Natural killer cell (primary cell): ENCODE measurements at regions not wholly inside any gene's neighbourhood (a gene's known extent, or its start where the extent isn't known, plus 50 kb on each side); places are given as distances from the start of the nearest gene placed in this dataset.

ENCODE experiments used
- ATAC-seq, 3 donors: fragments of 150-1000 bp in 2 of 3; fragments of 200-7000 bp in 1 of 3; cut with Tn5 transposase; 1 replicate in 1 of 3; 2 replicates in 2 of 3; pipeline ENCODE4 v1.10.0; 2021; ENCODE audit warnings: mild to moderate bottlenecking in 2 of 3, moderate library complexity in 2 of 3
- DNase-seq, 2 donors: peaks; one replicate each; pipeline versions ENCODE4 v3.0.0 to v3.0.0-alpha.2; 2013 to 2021; ENCODE audit warnings: mixed read lengths in 1 of 2
- H3K27ac ChIP-seq: one replicate; pipeline ENCODE4 v1.5.1; 2013; ENCODE audit warnings: mild to moderate bottlenecking, low read length
- H3K27me3 ChIP-seq: one replicate; pipeline ENCODE4 v1.6.1; 2013; ENCODE audit warnings: low read length; ENCODE audit not compliant: control insufficient read depth, insufficient read depth
- H3K36me3 ChIP-seq: one replicate; pipeline ENCODE4 v1.6.1; 2013; ENCODE audit warnings: low read length; ENCODE audit not compliant: control insufficient read depth, insufficient read depth
- H3K4me1 ChIP-seq: one replicate; pipeline ENCODE4 v1.6.1; 2013; ENCODE audit warnings: low read length; ENCODE audit not compliant: control insufficient read depth, insufficient read depth
- H3K4me3 ChIP-seq: one replicate; pipeline ENCODE4 v1.5.1; 2013; ENCODE audit warnings: low read length
- H3K9me3 ChIP-seq: one replicate; pipeline ENCODE4 v1.6.1; 2013; ENCODE audit warnings: low read length; ENCODE audit not compliant: control insufficient read depth, insufficient read depth
- H3K27ac Mint-ChIP-seq, 2 donors: one replicate each; pipeline ENCODE4 v1.8.0; 2022; ENCODE audit warnings: mild to moderate bottlenecking in 2 of 2, mixed read lengths in 2 of 2, moderate library complexity in 1 of 2
- H3K27me3 Mint-ChIP-seq, 2 donors: one replicate each; pipeline ENCODE4 v1.8.0; 2022; ENCODE audit warnings: low read depth in 2 of 2, mixed read lengths in 2 of 2
- H3K36me3 Mint-ChIP-seq: one replicate; pipeline ENCODE4 v1.8.0; 2022; ENCODE audit warnings: mixed read lengths
- H3K4me1 Mint-ChIP-seq, 2 donors: one replicate each; pipeline ENCODE4 v1.8.0; 2022; ENCODE audit warnings: mixed read lengths in 2 of 2
- H3K4me3 Mint-ChIP-seq: one replicate; pipeline ENCODE4 v1.8.0; 2022; ENCODE audit warnings: mild to moderate bottlenecking, moderate library complexity, mixed read lengths
- H3K9me3 Mint-ChIP-seq, 2 donors: one replicate each; pipeline ENCODE4 v1.8.0; 2022; ENCODE audit warnings: mixed read lengths in 2 of 2
- WGBS: methylation state at CpG from one replicate; pipeline ENCODE4 v1.1.7; 2013; ENCODE audit warnings: missing lambda C conversion rate; ENCODE audit not compliant: insufficient coverage; 5-methylcytosine and 5-hydroxymethylcytosine counted together
- intact Hi-C: fragments of 100-400 bp; cut with micrococcal nuclease; formaldehyde crosslinking; loops from one replicate; pipeline ENCODE4 v1.14.2; 2022
- TF ChIP-seq, protein P1 (sequence below): fragments of 200-600 bp; IDR thresholded peaks from one replicate; pipeline ENCODE4 v1.8.0; 2022; ENCODE audit warnings: antibody characterized with exemption

GRCh38 chr17:36731811-36732210 is 130.4 kb downstream of the MRM1 start:
- peaks cover 24% of the 10 kb centered on the region for H3K4me1 ChIP-seq
- no peaks in the 10 kb centered on the region for H3K36me3 ChIP-seq
- H3K27ac Mint-ChIP-seq, result no peak overlapping the region
- peaks cover 0 to 11% of the 10 kb centered on the region in 2 donors for H3K27me3 Mint-ChIP-seq
- no peak overlapping the region for H3K27ac ChIP-seq
- intact Hi-C loops, result no loop called here
- no peaks in the 10 kb centered on the region for H3K9me3 Mint-ChIP-seq
- H3K9me3 ChIP-seq, result no peaks in the 10 kb centered on the region
- H3K4me3 ChIP-seq, result no peak overlapping the region
- H3K36me3 Mint-ChIP-seq, result no peaks in the 10 kb centered on the region
- no peak overlapping the region for H3K4me3 Mint-ChIP-seq
- H3K27me3 ChIP-seq, result peaks cover 7% of the 10 kb centered on the region
- no peak for DNase-seq
- no peak for ATAC-seq
- WGBS, result 65% methylated on average over 10 of the region's 10 CpGs
- H3K4me1 Mint-ChIP-seq, result peaks cover 20 to 22% of the 10 kb centered on the region in 2 donors
- TF ChIP-seq, protein P1, sequence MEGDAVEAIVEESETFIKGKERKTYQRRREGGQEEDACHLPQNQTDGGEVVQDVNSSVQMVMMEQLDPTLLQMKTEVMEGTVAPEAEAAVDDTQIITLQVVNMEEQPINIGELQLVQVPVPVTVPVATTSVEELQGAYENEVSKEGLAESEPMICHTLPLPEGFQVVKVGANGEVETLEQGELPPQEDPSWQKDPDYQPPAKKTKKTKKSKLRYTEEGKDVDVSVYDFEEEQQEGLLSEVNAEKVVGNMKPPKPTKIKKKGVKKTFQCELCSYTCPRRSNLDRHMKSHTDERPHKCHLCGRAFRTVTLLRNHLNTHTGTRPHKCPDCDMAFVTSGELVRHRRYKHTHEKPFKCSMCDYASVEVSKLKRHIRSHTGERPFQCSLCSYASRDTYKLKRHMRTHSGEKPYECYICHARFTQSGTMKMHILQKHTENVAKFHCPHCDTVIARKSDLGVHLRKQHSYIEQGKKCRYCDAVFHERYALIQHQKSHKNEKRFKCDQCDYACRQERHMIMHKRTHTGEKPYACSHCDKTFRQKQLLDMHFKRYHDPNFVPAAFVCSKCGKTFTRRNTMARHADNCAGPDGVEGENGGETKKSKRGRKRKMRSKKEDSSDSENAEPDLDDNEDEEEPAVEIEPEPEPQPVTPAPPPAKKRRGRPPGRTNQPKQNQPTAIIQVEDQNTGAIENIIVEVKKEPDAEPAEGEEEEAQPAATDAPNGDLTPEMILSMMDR, result no peak

DNA sequence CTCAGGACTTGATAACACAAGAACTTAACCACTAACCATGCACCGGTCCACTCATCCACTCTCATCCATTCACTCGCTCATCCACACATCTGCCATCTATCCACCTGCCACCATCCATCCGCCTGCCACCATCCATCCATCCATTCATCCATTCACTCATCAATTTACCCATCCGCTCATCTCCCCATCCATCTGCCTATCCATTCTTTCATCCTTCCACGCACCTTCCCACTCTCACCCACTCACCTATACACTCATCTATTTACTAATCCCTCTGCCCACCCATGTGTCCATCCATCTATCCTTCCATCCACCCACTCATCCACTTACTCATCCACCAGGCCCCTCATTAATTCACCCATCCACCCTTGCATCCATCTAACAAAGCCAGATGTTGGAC is 131.0 kb downstream of the MRM1 start:
- Mint-ChIP-seq H3K27me3 (peaks cover 0 to 11% of the 10 kb centered on the region in 2 donors), H3K4me1 (peaks cover 16% of the 10 kb centered on the region in 2 donors), H3K4me3 (no peak overlapping the region), H3K9me3 (no peaks in the 10 kb centered on the region), H3K27ac (no peak overlapping the region), H3K36me3 (no peaks in the 10 kb centered on the region)
- no peak overlapping the region for H3K27ac ChIP-seq
- WGBS, result 94% methylated on average over 5 of the region's 5 CpGs
- peaks cover 18% of the 10 kb centered on the region for H3K4me1 ChIP-seq
- no peaks in the 10 kb centered on the region for H3K9me3 ChIP-seq
- ATAC-seq (no peak), DNase-seq (no peak)
- TF ChIP-seq, protein P1, result no peak
- peaks cover 7% of the 10 kb centered on the region for H3K27me3 ChIP-seq
- H3K4me3 ChIP-seq, result no peak overlapping the region
- no peaks in the 10 kb centered on the region for H3K36me3 ChIP-seq
- intact Hi-C loops, result no loop called here

DNA sequence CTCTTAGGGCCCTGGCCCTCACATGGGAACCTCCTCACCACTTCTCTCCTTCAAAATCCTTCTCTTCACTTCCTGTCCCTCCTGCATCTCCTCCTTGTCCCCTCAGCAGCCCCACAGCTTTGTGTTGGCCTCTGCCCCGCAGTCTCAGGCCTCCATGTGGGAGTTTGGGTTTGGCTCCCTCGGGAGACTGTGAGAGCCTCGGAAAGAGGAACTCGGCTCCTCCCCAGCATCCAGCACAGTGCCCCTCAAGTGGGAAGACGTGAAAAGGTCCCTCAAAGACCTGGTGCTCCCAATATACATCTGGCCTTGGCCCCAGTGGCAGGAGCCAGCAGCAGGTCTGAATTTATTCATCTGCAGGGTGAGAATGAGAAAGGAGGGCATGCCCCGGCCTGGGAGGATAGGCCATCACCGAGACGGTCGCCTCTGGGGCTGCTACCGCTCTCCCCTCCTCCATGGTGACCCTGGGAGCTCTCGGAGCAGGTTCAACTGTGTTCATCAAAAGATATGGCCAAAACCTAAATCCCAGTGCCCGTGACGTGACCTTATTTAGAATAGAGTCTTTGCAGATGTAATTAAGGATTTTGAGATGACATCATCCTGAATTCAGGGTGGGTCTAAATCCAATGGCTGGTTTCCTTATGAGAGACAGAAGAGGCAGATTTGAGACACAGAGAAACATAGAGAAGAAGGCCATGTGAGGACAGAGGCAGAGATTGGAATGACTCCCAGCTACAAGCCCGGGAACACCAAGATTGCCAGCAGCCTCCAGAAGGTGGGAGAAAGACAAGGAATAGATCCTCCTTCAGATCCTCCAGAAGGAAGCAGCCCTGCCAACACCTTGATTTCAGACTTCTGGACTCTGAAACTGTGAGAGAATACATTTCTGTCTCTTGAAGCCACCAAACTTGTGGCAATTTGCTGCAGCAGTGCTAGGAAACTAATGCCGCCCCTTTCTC is 135.1 kb downstream of the MRM1 start:
- Mint-ChIP-seq H3K27ac (no peak overlapping the region), H3K4me3 (no peak overlapping the region), H3K27me3 (no peaks in the 10 kb centered on the region), H3K36me3 (no peaks in the 10 kb centered on the region), H3K4me1 (no peaks in the 10 kb centered on the region), H3K9me3 (no peaks in the 10 kb centered on the region)
- ATAC-seq, result no peak
- intact Hi-C loops, result no loop called here
- Histone ChIP-seq H3K27ac (no peak overlapping the region), H3K4me1 (no peaks in the 10 kb centered on the region), H3K9me3 (no peaks in the 10 kb centered on the region), H3K36me3 (no peaks in the 10 kb centered on the region), H3K4me3 (no peak overlapping the region), H3K27me3 (no peaks in the 10 kb centered on the region)
- WGBS, result 80% methylated on average over 15 of the region's 15 CpGs
- DNase-seq, result no peak
- TF ChIP-seq, protein P1, result no peak
